ENCODE measurements at regions not wholly inside any gene's neighbourhood (a gene's known extent, or its start where the extent isn't known, plus 50 kb on each side); places are given as distances from the start of the nearest gene placed in this dataset.

DNA sequence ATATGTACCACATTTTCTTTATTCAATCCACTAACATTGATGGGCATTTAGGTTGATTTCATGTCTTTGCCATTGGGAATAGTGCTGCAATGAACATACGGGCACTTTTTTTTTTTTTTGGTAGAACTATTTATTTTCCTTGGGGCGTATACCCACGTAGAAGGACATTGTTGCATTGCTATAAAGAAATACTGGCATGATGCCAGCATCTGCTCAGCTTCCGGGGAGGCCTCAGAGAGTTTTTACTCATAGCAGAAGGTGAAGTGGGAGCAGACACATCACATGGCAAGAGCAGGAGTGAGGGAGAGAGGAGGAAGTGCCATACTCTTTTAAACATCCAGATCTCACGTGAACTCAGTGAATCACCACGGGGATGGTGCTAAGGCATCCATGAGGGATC, 197.0 kb downstream of the SQOR start:
- TF ChIP-seq, protein P1, sequence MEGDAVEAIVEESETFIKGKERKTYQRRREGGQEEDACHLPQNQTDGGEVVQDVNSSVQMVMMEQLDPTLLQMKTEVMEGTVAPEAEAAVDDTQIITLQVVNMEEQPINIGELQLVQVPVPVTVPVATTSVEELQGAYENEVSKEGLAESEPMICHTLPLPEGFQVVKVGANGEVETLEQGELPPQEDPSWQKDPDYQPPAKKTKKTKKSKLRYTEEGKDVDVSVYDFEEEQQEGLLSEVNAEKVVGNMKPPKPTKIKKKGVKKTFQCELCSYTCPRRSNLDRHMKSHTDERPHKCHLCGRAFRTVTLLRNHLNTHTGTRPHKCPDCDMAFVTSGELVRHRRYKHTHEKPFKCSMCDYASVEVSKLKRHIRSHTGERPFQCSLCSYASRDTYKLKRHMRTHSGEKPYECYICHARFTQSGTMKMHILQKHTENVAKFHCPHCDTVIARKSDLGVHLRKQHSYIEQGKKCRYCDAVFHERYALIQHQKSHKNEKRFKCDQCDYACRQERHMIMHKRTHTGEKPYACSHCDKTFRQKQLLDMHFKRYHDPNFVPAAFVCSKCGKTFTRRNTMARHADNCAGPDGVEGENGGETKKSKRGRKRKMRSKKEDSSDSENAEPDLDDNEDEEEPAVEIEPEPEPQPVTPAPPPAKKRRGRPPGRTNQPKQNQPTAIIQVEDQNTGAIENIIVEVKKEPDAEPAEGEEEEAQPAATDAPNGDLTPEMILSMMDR (IDR thresholded peaks at IDR 0.05) = no peak
- no peak for TF ChIP-seq POLR2A (IDR thresholded peaks at IDR 0.05)
- TF ChIP-seq EP300 (IDR thresholded peaks at IDR 0.05) = no peak
